HEK293 (cell line): ENCODE measurements at regions not wholly inside any gene's neighbourhood (a gene's known extent, or its start where the extent isn't known, plus 50 kb on each side); places are given as distances from the start of the nearest gene placed in this dataset.

ENCODE experiments used
- CTCF ChIP-seq: fragments of 450-650 bp; formaldehyde crosslinking; IDR thresholded peaks from 2 replicates; pipeline ENCODE4 v1.5.1; 2016; ENCODE audit warnings: missing biosample characterization, missing genetic modification characterization
- ZNF121 ChIP-seq: fragments of 450-650 bp; formaldehyde crosslinking; IDR thresholded peaks from 2 replicates; pipeline ENCODE4 v1.5.1; 2016; ENCODE audit warnings: missing biosample characterization, missing genetic modification characterization
- ZNF18 ChIP-seq: fragments of 450-650 bp; formaldehyde crosslinking; IDR thresholded peaks from 2 replicates; pipeline ENCODE4 v1.5.1; 2016; ENCODE audit warnings: missing biosample characterization, missing genetic modification characterization
- ZNF600 ChIP-seq: fragments of 450-650 bp; formaldehyde crosslinking; IDR thresholded peaks from 2 replicates; pipeline ENCODE4 v1.5.1; 2016; ENCODE audit warnings: missing biosample characterization, missing genetic modification characterization
- ZNF621 ChIP-seq: fragments of 450-650 bp; formaldehyde crosslinking; IDR thresholded peaks from 2 replicates; pipeline ENCODE4 v1.5.1; 2017; ENCODE audit warnings: missing biosample characterization, missing genetic modification characterization

GRCh38 chr13:76672420-76672819 is 213.8 kb downstream of the KCTD12 start:
- no peak for TF ChIP-seq ZNF121
- no peak for TF ChIP-seq CTCF (tag by site-specific recombination)
- TF ChIP-seq ZNF621: no peak
- TF ChIP-seq ZNF600 (tag by site-specific recombination): no peak
- TF ChIP-seq ZNF18: no peak
